ENCODE measurements at regions not wholly inside any gene's neighbourhood (a gene's known extent, or its start where the extent isn't known, plus 50 kb on each side); places are given as distances from the start of the nearest gene placed in this dataset.
A peak's percentile ranks its signal among the peaks of the same experiment; 100 is the strongest.

DNA sequence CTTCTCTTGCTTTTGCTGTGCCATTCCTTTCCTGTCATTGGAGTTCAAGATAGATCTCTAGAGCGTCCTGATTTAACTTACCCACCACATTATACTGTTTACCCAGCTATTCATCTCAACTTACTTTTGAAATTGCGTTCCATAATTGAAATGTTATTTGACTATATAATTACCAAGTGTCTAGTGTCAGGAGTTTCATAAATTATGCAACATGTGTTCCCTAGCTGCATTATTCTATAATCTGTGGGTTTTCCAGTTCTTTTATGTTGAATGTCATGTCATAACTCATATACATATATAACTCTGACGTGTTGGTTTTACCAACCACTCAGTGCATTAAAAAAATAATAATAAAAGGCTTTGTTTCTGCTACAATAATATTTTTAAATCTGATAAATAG lies 285.9 kb upstream of the ARSJ start:
- DNase-seq, result no peak
- H3K36me3 ChIP-seq (replicated peaks), result no peaks in the 10 kb centered on the region
- TF ChIP-seq, protein P1, sequence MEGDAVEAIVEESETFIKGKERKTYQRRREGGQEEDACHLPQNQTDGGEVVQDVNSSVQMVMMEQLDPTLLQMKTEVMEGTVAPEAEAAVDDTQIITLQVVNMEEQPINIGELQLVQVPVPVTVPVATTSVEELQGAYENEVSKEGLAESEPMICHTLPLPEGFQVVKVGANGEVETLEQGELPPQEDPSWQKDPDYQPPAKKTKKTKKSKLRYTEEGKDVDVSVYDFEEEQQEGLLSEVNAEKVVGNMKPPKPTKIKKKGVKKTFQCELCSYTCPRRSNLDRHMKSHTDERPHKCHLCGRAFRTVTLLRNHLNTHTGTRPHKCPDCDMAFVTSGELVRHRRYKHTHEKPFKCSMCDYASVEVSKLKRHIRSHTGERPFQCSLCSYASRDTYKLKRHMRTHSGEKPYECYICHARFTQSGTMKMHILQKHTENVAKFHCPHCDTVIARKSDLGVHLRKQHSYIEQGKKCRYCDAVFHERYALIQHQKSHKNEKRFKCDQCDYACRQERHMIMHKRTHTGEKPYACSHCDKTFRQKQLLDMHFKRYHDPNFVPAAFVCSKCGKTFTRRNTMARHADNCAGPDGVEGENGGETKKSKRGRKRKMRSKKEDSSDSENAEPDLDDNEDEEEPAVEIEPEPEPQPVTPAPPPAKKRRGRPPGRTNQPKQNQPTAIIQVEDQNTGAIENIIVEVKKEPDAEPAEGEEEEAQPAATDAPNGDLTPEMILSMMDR (IDR thresholded peaks at IDR 0.05; ENCODE audit: low read depth, low read length, missing control alignments), result no peak
- H3K4me3 ChIP-seq (ENCODE audit: low read depth, low read length), result no peak overlapping the region
- peak overlapping the region; percentile 27 for H3K27ac ChIP-seq
- H3K27me3 ChIP-seq (replicated peaks), result no peaks in the 10 kb centered on the region
- in situ Hi-C loops (cut with HindIII; ENCODE audit: low pct_ligation_motif_present, low sequenced_read_pairs), result no loop called here

- peak; percentile 20 for DNase-seq
- no peak overlapping the region for H3K4me3 ChIP-seq (ENCODE audit: low read depth, low read length)
- no peaks in the 10 kb centered on the region for H3K36me3 ChIP-seq (replicated peaks)
- TF ChIP-seq, protein P1 (IDR thresholded peaks at IDR 0.05; ENCODE audit: low read depth, low read length, missing control alignments), result no peak
- peak overlapping the region; percentile 9 for H3K27ac ChIP-seq
- H3K27me3 ChIP-seq (replicated peaks), result no peaks in the 10 kb centered on the region
- in situ Hi-C loops (cut with HindIII; ENCODE audit: low pct_ligation_motif_present, low sequenced_read_pairs), result no loop called here
Observed at GRCh38 chr4:114267976-114268375, 288.5 kb upstream of the ARSJ start.

DNA sequence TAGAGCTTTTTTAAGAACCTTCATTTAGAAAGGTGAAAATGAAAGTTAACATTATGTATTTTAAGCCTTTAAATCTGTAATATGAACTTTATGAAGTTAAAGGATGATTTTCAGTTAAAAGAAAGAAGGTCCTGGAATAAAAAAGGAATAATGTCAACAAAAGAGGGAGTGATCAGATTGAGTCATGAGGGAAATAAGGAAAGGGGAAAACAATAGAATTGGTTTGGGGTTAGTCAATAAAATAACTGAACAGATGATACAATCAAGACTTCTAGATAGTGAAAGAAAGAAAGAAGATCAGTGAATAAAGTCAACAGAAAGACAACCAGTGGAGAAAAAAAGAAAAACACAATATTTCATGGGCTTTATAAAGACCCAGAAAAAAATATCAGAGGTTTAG lies 291.6 kb upstream of the ARSJ start:
- TF ChIP-seq, protein P1 (IDR thresholded peaks at IDR 0.05; ENCODE audit: low read depth, low read length, missing control alignments), result no peak
- Histone ChIP-seq H3K36me3 (replicated peaks) (no peaks in the 10 kb centered on the region), H3K27ac (peak overlapping the region; percentile 94), H3K4me3 (ENCODE audit: low read depth, low read length) (no peak overlapping the region), H3K27me3 (replicated peaks) (no peaks in the 10 kb centered on the region)
- in situ Hi-C loops (cut with HindIII; ENCODE audit: low pct_ligation_motif_present, low sequenced_read_pairs), result no loop called here
- DNase-seq, result no peak

- no peak overlapping the region for H3K4me3 ChIP-seq (ENCODE audit: low read depth, low read length)
- no peaks in the 10 kb centered on the region for H3K36me3 ChIP-seq (replicated peaks)
- H3K27ac ChIP-seq, result peak overlapping the region; percentile 94
- TF ChIP-seq, protein P1 (IDR thresholded peaks at IDR 0.05; ENCODE audit: low read depth, low read length, missing control alignments), result no peak
- DNase-seq, result peak; percentile 93
- in situ Hi-C loops (cut with HindIII; ENCODE audit: low pct_ligation_motif_present, low sequenced_read_pairs), result no loop called here
- H3K27me3 ChIP-seq (replicated peaks), result no peaks in the 10 kb centered on the region
Observed at GRCh38 chr4:114272226-114272625, 292.8 kb upstream of the ARSJ start.

GRCh38 chr4:114273238-114273637 lies 293.8 kb upstream of the ARSJ start:
- H3K27ac ChIP-seq, result peak overlapping the region; percentile 94

DNA sequence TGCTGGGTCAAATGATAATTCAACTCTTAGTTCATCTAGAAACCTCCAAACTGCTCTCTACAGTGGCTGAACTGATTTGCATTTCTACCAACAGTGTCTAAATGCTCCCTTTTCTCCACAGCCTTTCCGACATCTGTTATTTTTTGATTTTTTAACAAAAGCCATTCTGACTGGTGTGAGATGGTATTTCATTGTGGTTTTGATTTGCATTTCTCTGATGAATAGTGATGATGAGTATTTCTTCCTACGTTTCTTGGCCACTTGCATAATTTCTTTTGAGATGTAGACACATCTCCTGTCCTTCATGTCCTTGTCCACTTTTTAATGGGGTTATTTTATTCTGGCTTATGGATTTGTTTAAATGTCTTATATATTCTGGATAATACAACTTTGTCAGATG lies 298.2 kb upstream of the ARSJ start:
- peak overlapping the region; percentile 66 for H3K27ac ChIP-seq
- no peak overlapping the region for H3K4me3 ChIP-seq (ENCODE audit: low read depth, low read length)
- peak; percentile 45 for DNase-seq
- TF ChIP-seq, protein P1 (IDR thresholded peaks at IDR 0.05; ENCODE audit: low read depth, low read length, missing control alignments), result no peak
- in situ Hi-C loops (cut with HindIII; ENCODE audit: low pct_ligation_motif_present, low sequenced_read_pairs), result no loop called here
- H3K36me3 ChIP-seq (replicated peaks), result no peaks in the 10 kb centered on the region
- H3K27me3 ChIP-seq (replicated peaks), result no peaks in the 10 kb centered on the region

More at GRCh38 chr4:114273238-114273637, 293.8 kb upstream of the ARSJ start:
- in situ Hi-C loops (cut with HindIII; ENCODE audit: low pct_ligation_motif_present, low sequenced_read_pairs), result no loop called here
- DNase-seq, result no peak
- TF ChIP-seq, protein P1 (IDR thresholded peaks at IDR 0.05; ENCODE audit: low read depth, low read length, missing control alignments), result no peak
- no peaks in the 10 kb centered on the region for H3K27me3 ChIP-seq (replicated peaks)
- no peak overlapping the region for H3K4me3 ChIP-seq (ENCODE audit: low read depth, low read length)
- no peaks in the 10 kb centered on the region for H3K36me3 ChIP-seq (replicated peaks)
